Right atrium auricular region (tissue), 2 donors: ENCODE measurements at regions not wholly inside any gene's neighbourhood (a gene's known extent, or its start where the extent isn't known, plus 50 kb on each side); places are given as distances from the start of the nearest gene placed in this dataset.

Experiments used
- DNase-seq: peaks from one replicate; pipeline ENCODE4 v3.0.0-alpha.2; 2019; ENCODE audit warnings: low spot score
- H3K27ac ChIP-seq, 2 donors: fragments of 200-600 bp; sonication (generic); 1 replicate in 1 of 2; 2 replicates in 1 of 2; pipeline ENCODE4 v1.5.1; 2016 to 2019
- H3K27me3 ChIP-seq, 2 donors: fragments of 200-600 bp; sonication (generic); one replicate each; pipeline versions ENCODE4 v1.5.1 to v1.6.0; 2017 to 2019
- H3K36me3 ChIP-seq: fragments of 200-600 bp; sonication (generic); one replicate; pipeline ENCODE4 v1.5.1; 2016
- H3K4me1 ChIP-seq, 2 donors: fragments of 200-600 bp; sonication (generic); one replicate each; pipeline versions ENCODE4 v1.5.1 to v1.6.0; 2017 to 2019
- H3K4me3 ChIP-seq, 2 donors: fragments of 200-600 bp; sonication (generic); 1 replicate in 1 of 2; 2 replicates in 1 of 2; pipeline ENCODE4 v1.5.1; 2017 to 2019; ENCODE audit warnings: mild to moderate bottlenecking in 1 of 2, moderate library complexity in 1 of 2
- H3K9me3 ChIP-seq, 2 donors: fragments of 200-600 bp; sonication (generic); one replicate each; pipeline ENCODE4 v1.5.1; 2019
- CTCF ChIP-seq, 2 donors: fragments of 200-600 bp; sonication (generic); IDR thresholded peaks; one replicate each; pipeline ENCODE4 v1.5.1; 2019; ENCODE audit warnings: antibody characterized with exemption in 2 of 2

- Histone ChIP-seq H3K36me3 (no peaks in the 10 kb centered on the region), H3K27me3 (no peaks in the 10 kb centered on the region), H3K9me3 (no peaks in the 10 kb centered on the region), H3K4me1 (no peaks in the 10 kb centered on the region), H3K4me3 (no peak overlapping the region), H3K27ac (no peak overlapping the region)
- no peak for DNase-seq
- no peak for TF ChIP-seq CTCF (IDR thresholded peaks at IDR 0.05)
Observed at GRCh38 chr10:128422999-128423398, 296.8 kb upstream of the MKI67 start.

- Histone ChIP-seq H3K27me3 (no peaks in the 10 kb centered on the region), H3K36me3 (no peaks in the 10 kb centered on the region)
Observed at GRCh38 chr10:128429321-128429720, 303.1 kb upstream of the MKI67 start.

GRCh38 chr10:128429835-128430513 is 303.8 kb upstream of the MKI67 start:
- no peak for DNase-seq
- Histone ChIP-seq H3K4me1 (no peaks in the 10 kb centered on the region), H3K9me3 (no peaks in the 10 kb centered on the region), H3K4me3 (no peak overlapping the region), H3K27ac (no peak overlapping the region), H3K36me3 (no peaks in the 10 kb centered on the region), H3K27me3 (no peaks in the 10 kb centered on the region)
- TF ChIP-seq CTCF (IDR thresholded peaks at IDR 0.05) = no peak

More at GRCh38 chr10:128429321-128429720, 303.1 kb upstream of the MKI67 start:
- no peaks in the 10 kb centered on the region for H3K4me1 ChIP-seq
- no peak for TF ChIP-seq CTCF (IDR thresholded peaks at IDR 0.05)
- no peak overlapping the region for H3K4me3 ChIP-seq
- no peaks in the 10 kb centered on the region for H3K9me3 ChIP-seq
- DNase-seq = no peak
- no peak overlapping the region for H3K27ac ChIP-seq

GRCh38 chr10:128431083-128431482 is 304.9 kb upstream of the MKI67 start:
- DNase-seq = no peak
- H3K27me3 ChIP-seq = no peaks in the 10 kb centered on the region
- H3K27ac ChIP-seq = no peak overlapping the region
- no peaks in the 10 kb centered on the region for H3K9me3 ChIP-seq
- no peak overlapping the region for H3K4me3 ChIP-seq
- H3K4me1 ChIP-seq = no peaks in the 10 kb centered on the region
- no peak for TF ChIP-seq CTCF (IDR thresholded peaks at IDR 0.05)
- no peaks in the 10 kb centered on the region for H3K36me3 ChIP-seq

- Histone ChIP-seq H3K27me3 (no peaks in the 10 kb centered on the region), H3K36me3 (no peaks in the 10 kb centered on the region), H3K27ac (no peak overlapping the region), H3K4me3 (no peak overlapping the region), H3K9me3 (no peaks in the 10 kb centered on the region), H3K4me1 (no peaks in the 10 kb centered on the region)
- no peak for TF ChIP-seq CTCF (IDR thresholded peaks at IDR 0.05)
- DNase-seq = no peak
Observed at GRCh38 chr10:128431506-128431905, 305.3 kb upstream of the MKI67 start.

- Histone ChIP-seq H3K4me3 (no peak overlapping the region), H3K9me3 (no peaks in the 10 kb centered on the region), H3K27me3 (no peaks in the 10 kb centered on the region), H3K4me1 (no peaks in the 10 kb centered on the region), H3K27ac (no peak overlapping the region), H3K36me3 (no peaks in the 10 kb centered on the region)
- DNase-seq = no peak
- no peak for TF ChIP-seq CTCF (IDR thresholded peaks at IDR 0.05)
Observed at GRCh38 chr10:128432011-128432410, 305.8 kb upstream of the MKI67 start.
